NCI-H2196 treated with DMSO at 0.1 percent for 48 hours (cell line): ENCODE measurements at regions not wholly inside any gene's neighbourhood (a gene's known extent, or its start where the extent isn't known, plus 50 kb on each side); places are given as distances from the start of the nearest gene placed in this dataset.

ENCODE experiments used
- DNase-seq: peaks from one replicate; lab custom pipeline; 2025; ENCODE audit not compliant: unreplicated experiment; lab: John Stamatoyannopoulos, UW

GRCh38 chr18:11279461-11279860, 130.1 kb upstream of the PIEZO2 start:
- no peak for DNase-seq

- no peak for DNase-seq
These were observed 127.3 kb upstream of the PIEZO2 start for GRCh38 chr18:11276678-11277077.

- no peak for DNase-seq
These were observed 124.9 kb upstream of the PIEZO2 start for GRCh38 chr18:11274144-11274794.

GRCh38 chr18:11272516-11272915, 123.1 kb upstream of the PIEZO2 start:
- DNase-seq = no peak

GRCh38 chr18:11271954-11272353, 122.6 kb upstream of the PIEZO2 start:
- DNase-seq = no peak

- DNase-seq = no peak
These were observed 119.9 kb upstream of the PIEZO2 start for GRCh38 chr18:11269257-11269656.

- DNase-seq = no peak
These were observed 119.4 kb upstream of the PIEZO2 start for GRCh38 chr18:11268741-11269233.

- no peak for DNase-seq
These were observed 118.8 kb upstream of the PIEZO2 start for GRCh38 chr18:11268153-11268552.

- DNase-seq = no peak
These were observed 117.6 kb upstream of the PIEZO2 start for GRCh38 chr18:11266781-11267480.

GRCh38 chr18:11261486-11261885, 112.1 kb upstream of the PIEZO2 start:
- DNase-seq = no peak

GRCh38 chr18:11260961-11261461, 111.6 kb upstream of the PIEZO2 start:
- no peak for DNase-seq

- no peak for DNase-seq
These were observed 110.2 kb upstream of the PIEZO2 start for GRCh38 chr18:11259469-11260150.

- DNase-seq = no peak
These were observed 108.8 kb upstream of the PIEZO2 start for GRCh38 chr18:11258039-11258610.

- DNase-seq = no peak
These were observed 106.9 kb upstream of the PIEZO2 start for GRCh38 chr18:11256251-11256650.

- DNase-seq = no peak
These were observed 102.5 kb upstream of the PIEZO2 start for GRCh38 chr18:11251891-11252270.

GRCh38 chr18:11251229-11251890, 102.0 kb upstream of the PIEZO2 start:
- DNase-seq = no peak

- no peak for DNase-seq
These were observed 100.0 kb upstream of the PIEZO2 start for GRCh38 chr18:11249391-11249790.

GRCh38 chr18:11247381-11247970, 98.1 kb upstream of the PIEZO2 start:
- no peak for DNase-seq

GRCh38 chr18:11246495-11247300, 97.3 kb upstream of the PIEZO2 start:
- DNase-seq = no peak

- no peak for DNase-seq
These were observed 96.5 kb upstream of the PIEZO2 start for GRCh38 chr18:11245879-11246278.
